ENCODE measurements at regions not wholly inside any gene's neighbourhood (a gene's known extent, or its start where the extent isn't known, plus 50 kb on each side); places are given as distances from the start of the nearest gene placed in this dataset.

DNA sequence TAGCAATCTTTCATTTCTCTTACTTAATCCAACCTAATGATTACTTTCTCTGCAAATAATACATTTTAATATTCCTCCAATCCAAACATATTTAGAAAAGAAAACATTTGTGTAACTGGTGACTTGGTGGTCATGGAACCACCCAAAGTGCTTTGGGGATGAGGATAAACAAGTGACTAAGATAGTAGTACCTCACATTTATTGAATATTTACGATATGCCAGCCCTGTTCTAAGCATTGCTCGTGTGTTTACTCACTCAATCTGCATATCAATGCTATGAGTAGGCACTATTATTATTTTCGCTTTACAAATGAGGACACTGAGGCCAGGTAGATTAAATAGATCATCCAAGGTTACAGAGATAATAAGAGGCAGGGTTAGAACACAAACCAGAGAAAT lies 189.5 kb downstream of the SHOX2 start:
- TF ChIP-seq, protein P1, sequence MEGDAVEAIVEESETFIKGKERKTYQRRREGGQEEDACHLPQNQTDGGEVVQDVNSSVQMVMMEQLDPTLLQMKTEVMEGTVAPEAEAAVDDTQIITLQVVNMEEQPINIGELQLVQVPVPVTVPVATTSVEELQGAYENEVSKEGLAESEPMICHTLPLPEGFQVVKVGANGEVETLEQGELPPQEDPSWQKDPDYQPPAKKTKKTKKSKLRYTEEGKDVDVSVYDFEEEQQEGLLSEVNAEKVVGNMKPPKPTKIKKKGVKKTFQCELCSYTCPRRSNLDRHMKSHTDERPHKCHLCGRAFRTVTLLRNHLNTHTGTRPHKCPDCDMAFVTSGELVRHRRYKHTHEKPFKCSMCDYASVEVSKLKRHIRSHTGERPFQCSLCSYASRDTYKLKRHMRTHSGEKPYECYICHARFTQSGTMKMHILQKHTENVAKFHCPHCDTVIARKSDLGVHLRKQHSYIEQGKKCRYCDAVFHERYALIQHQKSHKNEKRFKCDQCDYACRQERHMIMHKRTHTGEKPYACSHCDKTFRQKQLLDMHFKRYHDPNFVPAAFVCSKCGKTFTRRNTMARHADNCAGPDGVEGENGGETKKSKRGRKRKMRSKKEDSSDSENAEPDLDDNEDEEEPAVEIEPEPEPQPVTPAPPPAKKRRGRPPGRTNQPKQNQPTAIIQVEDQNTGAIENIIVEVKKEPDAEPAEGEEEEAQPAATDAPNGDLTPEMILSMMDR (IDR thresholded peaks at IDR 0.05), result no peak
- TF ChIP-seq EP300 (IDR thresholded peaks at IDR 0.05) (no peak), POLR2A (IDR thresholded peaks at IDR 0.05) (no peak)
